ENCODE measurements at regions not wholly inside any gene's neighbourhood (a gene's known extent, or its start where the extent isn't known, plus 50 kb on each side); places are given as distances from the start of the nearest gene placed in this dataset.

DNA sequence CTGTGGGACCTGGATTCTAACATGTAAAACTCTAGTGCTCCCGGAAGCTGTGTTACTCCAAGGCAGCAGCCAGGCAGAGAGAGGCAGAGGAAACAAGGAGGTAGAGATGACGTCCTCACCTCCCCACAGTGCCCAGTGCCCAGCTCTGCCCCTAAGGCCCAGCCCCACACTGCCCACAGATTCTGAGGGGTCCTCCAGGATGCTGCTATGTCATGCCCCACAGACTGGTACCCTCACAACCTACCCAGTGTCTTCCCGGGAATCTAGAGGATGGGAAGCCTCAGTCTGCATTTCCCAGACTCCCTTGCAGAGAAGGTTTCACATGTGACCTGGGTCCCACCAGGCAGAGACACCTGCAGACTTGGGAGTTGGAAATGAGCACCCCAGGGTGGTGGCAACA lies 75.9 kb upstream of the PCSK6 start:
- TF ChIP-seq, protein P1, sequence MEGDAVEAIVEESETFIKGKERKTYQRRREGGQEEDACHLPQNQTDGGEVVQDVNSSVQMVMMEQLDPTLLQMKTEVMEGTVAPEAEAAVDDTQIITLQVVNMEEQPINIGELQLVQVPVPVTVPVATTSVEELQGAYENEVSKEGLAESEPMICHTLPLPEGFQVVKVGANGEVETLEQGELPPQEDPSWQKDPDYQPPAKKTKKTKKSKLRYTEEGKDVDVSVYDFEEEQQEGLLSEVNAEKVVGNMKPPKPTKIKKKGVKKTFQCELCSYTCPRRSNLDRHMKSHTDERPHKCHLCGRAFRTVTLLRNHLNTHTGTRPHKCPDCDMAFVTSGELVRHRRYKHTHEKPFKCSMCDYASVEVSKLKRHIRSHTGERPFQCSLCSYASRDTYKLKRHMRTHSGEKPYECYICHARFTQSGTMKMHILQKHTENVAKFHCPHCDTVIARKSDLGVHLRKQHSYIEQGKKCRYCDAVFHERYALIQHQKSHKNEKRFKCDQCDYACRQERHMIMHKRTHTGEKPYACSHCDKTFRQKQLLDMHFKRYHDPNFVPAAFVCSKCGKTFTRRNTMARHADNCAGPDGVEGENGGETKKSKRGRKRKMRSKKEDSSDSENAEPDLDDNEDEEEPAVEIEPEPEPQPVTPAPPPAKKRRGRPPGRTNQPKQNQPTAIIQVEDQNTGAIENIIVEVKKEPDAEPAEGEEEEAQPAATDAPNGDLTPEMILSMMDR (IDR thresholded peaks at IDR 0.05; ENCODE audit: low read depth, low read length, poor library complexity, severe bottlenecking) = no peak
- no peak for TF ChIP-seq EZH2phosphoT487 (IDR thresholded peaks at IDR 0.05; ENCODE audit: borderline replicate concordance, low read length)

Measured in DOHH2 (cell line).